G401 (cell line): ENCODE measurements at regions not wholly inside any gene's neighbourhood (a gene's known extent, or its start where the extent isn't known, plus 50 kb on each side); places are given as distances from the start of the nearest gene placed in this dataset.

Source experiments
- DNase-seq: peaks from one replicate; pipeline ENCODE4 v3.0.0-alpha.2; 2015; ENCODE audit warnings: low spot score
- in situ Hi-C: cut with HindIII; loops from 2 replicates; pipeline ENCODE4 v1.10.0; 2016; ENCODE audit warnings: low sequenced_read_pairs, mixed read lengths

DNA sequence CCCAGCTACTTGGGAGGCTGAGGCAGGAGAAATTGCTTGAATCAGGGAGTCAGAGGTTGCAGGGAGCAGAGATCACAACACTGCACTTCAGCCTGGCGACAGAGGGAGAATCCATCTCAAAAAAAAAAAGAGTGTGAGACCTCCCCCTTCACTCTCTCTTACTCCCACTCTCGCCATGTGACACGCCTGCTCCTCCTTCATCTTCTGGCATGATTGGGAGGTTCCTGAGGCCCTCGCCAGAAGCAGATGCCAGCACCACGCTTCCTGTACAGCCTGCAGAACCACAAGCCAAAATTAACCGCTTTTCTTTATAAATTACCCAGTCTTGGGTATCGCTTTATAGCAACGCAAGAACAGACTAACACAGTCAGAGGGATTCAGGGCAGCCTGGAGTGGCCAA lies 66.3 kb upstream of the CREB1 start:
- DNase-seq = peak; percentile 25
- in situ Hi-C loops = no loop called here

- DNase-seq = no peak
- in situ Hi-C loops = no loop called here
Measured at GRCh38 chr2:207464007-207464406, 65.8 kb upstream of the CREB1 start.

GRCh38 chr2:207465894-207466293 lies 63.9 kb upstream of the CREB1 start:
- in situ Hi-C loops = no loop called here
- DNase-seq = no peak

DNA sequence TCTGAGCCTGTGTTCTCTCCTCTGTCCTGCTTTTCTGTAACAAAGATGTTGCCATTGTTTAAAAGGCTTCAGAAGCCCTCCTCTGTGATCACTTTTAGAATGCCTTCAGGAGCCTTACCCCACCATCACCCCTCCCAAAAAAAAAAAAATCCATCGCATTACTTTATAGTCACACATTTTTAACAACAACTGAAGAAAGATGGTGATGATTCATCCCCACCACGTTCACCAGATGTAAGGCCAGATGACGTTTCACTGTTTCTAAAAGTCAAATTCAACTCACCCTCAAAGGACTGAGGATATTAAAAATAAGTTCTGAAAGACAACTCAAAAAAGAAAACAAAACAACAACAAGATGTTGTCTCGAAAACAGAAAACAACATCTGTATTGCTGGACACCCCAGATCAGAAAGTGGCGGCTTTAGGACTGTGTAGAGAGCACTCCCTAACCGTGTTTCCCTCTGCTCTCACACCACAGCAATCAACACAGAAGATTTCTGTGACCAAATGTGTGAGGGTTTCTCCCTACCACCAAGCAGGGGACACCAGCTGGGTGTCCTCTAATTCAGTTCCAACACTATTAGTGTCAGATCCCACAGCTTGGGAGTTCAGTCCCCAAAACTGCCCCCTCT lies 61.9 kb upstream of the CREB1 start:
- no peak for DNase-seq
- in situ Hi-C loops = no loop called here

DNA sequence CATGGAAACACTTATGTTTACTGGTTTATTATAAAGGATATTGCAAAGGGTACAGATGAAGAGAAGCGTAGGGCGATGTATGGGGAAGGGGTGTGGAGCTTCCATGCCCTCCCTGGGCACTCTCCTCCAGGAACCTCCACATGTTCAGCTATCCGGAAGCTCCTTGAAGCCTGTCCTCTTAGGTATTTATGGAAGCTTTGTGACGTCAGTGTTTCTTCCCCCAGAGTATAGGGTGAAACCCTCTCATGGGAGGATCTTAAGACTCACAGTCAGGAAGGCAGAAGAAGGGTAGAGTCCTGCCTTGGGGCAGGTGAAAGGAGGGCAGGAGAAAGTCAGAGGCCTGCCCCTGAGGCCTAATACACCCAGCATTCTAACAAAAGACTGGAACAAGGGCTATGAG lies 61.3 kb upstream of the CREB1 start:
- in situ Hi-C loops = no loop called here
- DNase-seq = no peak

DNA sequence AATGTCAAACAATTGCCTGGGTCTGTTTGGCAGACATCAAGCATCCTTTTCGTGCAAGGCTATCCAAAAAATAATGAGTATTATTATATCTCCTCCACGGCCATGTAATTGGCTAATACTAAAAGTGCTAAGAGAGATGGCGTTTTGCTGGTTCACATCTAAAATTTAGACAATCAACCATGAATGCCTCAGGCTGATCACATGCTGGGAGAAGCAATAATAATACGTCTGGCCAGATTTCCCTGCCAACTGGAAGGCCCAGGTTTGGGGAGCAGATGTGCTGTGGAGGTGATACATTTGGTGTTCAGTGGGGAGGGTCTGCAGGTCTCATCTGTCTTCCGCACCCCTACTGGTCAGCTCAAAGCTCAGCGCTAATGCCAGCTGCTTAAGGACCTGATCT lies 60.3 kb upstream of the CREB1 start:
- in situ Hi-C loops = no loop called here
- peak; percentile 45 for DNase-seq

- in situ Hi-C loops = no loop called here
- peak; percentile 43 for DNase-seq
Measured at GRCh38 chr2:207469943-207470729, 59.6 kb upstream of the CREB1 start.

DNA sequence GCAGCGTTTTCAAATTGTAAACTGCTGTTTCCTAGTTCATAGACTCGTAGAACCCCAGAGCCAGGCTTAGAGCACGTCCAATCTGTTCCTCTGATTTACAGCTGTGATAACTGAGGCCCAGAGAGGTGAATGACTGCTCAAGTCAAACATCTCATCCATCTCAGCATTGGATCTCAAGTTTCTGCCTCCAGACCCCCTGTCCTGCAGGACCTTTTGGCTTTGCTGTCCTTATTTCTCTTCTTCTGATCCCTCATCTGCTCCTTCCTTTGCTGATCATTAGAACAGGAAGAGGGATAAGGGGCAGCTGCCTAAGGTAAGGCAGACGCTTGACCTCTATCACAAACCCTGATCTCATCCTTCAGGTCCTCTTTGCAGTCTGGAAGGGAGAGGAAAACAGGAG lies 58.5 kb upstream of the CREB1 start:
- in situ Hi-C loops = no loop called here
- peak; percentile 0 for DNase-seq

- DNase-seq = peak; percentile 39
- in situ Hi-C loops = no loop called here
Measured at GRCh38 chr2:207472343-207473048, 57.3 kb upstream of the CREB1 start.

DNA sequence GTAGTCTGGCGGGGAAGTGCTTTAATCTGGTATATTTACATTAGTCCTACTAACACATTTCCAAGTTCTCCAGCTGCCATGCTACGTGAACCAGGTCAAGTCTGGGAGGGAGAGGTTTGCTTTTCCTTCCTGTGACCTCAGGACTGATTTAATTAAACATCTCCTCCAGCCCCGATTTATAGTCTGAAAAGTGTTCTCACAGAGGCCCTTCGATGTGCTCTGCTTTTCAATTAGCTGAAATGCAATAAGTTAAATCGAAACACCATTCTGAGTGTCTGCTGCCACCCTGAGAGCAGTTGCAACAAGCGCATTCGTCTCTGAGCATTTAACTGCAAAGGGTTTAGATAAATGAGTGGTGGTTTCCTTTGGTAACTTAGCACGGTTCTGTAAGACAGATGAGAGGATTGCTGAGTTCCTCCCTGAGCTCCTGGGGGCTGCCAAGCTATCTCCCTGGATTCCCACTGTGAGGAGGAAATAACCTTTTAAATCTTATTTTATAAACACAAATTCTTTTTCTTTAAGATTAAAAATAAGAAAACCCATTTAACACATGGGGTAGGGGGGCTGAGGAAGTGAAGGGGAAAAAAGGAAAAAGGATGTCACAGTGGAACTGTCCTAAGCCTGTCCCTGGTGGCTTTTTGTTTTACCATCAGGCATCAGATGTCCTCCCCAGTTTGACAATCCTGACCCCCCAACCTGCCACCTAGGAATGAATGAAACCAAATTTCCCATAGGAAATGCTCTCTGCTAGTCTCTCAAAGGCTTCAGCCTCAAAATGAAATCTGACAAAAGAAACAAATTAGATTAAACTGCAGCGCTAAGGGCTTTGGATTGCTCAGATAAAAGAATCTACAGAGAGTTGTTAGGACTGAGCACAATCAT lies 56.5 kb upstream of the CREB1 start:
- in situ Hi-C loops = no loop called here
- DNase-seq = peak; percentile 89

GRCh38 chr2:207473931-207474235 lies 55.9 kb upstream of the CREB1 start:
- in situ Hi-C loops = no loop called here
- DNase-seq = peak; percentile 8

GRCh38 chr2:207474863-207475485 lies 54.8 kb upstream of the CREB1 start:
- DNase-seq = peak; percentile 78
- in situ Hi-C loops = no loop called here

DNA sequence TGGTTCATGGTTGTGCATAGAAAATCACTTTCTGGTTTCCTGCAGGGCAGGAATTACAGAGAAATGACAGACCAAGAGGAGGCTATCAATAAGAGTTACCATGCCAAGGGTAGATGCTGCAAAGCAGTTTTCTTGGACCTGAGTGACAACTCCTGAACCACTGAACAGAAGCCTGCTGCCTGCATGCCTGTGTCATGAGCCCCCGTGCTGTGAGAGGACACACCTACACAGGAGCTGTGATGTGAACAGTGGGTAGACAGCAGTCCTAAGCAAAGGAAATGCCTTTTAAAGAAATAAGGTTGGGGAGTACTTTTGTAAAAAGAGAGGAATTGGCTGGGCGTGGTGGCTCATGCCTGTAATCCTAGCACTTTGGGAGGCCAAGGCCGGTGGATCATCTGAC lies 54.2 kb upstream of the CREB1 start:
- in situ Hi-C loops = no loop called here
- no peak for DNase-seq

DNA sequence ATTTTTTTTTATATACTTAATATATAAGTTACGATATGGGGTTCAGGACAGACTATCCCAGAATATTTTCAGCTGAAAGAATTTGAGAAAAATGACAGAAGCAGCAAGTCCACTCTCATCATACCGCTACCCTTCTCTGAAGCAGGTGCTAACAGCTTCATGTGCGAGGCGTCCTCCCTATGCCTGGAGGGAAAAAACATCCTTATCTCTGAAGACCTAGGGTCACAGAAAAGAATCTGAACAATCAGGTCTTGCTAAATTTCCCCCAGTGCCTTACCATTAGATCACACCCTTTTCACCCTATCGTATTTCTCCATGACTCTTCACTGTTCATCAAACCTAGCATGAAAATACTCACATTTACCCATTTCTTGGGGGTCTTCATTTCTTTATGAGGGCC lies 51.9 kb upstream of the CREB1 start:
- in situ Hi-C loops = no loop called here
- DNase-seq = peak; percentile 0

DNA sequence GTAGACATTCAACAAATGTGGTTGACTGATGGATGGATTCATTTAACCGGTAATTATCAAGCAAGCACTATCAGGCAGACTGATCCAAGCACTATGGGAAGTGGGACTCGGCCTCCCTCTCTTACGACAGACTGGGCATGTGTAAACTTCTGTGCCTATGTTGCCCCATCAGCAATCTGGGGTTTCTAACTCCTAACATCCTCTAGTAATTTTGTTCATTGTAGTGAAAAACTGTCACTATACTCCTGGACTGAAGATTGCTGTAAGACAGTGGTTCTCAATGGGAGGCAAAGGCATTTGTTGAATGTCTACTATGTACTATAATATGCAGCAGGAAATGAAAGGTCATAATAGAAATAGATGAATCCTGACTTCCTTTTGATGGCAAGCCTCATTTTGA lies 51.2 kb upstream of the CREB1 start:
- DNase-seq = no peak
- in situ Hi-C loops = no loop called here

- in situ Hi-C loops = no loop called here
- DNase-seq = peak; percentile 0
Measured at GRCh38 chr2:207479198-207479785, 50.5 kb upstream of the CREB1 start.
